Sigmoid colon (tissue), 6 donors: ENCODE measurements at regions not wholly inside any gene's neighbourhood (a gene's known extent, or its start where the extent isn't known, plus 50 kb on each side); places are given as distances from the start of the nearest gene placed in this dataset.

Source experiments
- DNase-seq: peaks from one replicate; pipeline ENCODE4 v3.0.0-alpha.2; 2019
- H3K27ac ChIP-seq, 4 donors: fragments of 200-600 bp; sonication (generic); one replicate each; pipeline ENCODE4 v1.5.1; 2016 to 2019; ENCODE audit warnings: mild to moderate bottlenecking in 1 of 4
- H3K27me3 ChIP-seq, 3 donors: fragments of 200-600 bp; sonication (generic); one replicate each; pipeline ENCODE4 v1.5.1; 2019; ENCODE audit warnings: mild to moderate bottlenecking in 1 of 3
- H3K36me3 ChIP-seq, 4 donors: fragments of 200-600 bp; sonication (generic); one replicate each; pipeline ENCODE4 v1.5.1; 2016 to 2019
- H3K4me1 ChIP-seq, 4 donors: fragments of 200-600 bp; sonication (generic); one replicate each; pipeline ENCODE4 v1.5.1; 2017 to 2019
- H3K4me3 ChIP-seq, 4 donors: fragments of 200-600 bp; sonication (generic); one replicate each; pipeline ENCODE4 v1.5.1; 2017 to 2019; ENCODE audit warnings: mild to moderate bottlenecking in 2 of 4, moderate library complexity in 1 of 4
- H3K9me3 ChIP-seq, 4 donors: fragments of 200-600 bp in 3 of 4; sonication (generic) in 3 of 4; one replicate each; pipeline versions ENCODE4 v1.5.1 to v1.6.1; 2013 to 2019
- EP300 ChIP-seq, 4 donors: sonication (generic); formaldehyde crosslinking; IDR thresholded peaks; one replicate each; pipeline ENCODE4 v1.6.1; 2017; ENCODE audit warnings: antibody characterized with exemption in 4 of 4
- POLR2A ChIP-seq, 2 donors: fragments of 450-650 bp; IDR thresholded peaks; one replicate each; pipeline ENCODE4 v1.6.1; 2016; ENCODE audit warnings: antibody characterized with exemption in 2 of 2, mild to moderate bottlenecking in 2 of 2, moderate library complexity in 2 of 2
- POLR2AphosphoS5 ChIP-seq, 4 donors: sonication (generic); formaldehyde crosslinking; IDR thresholded peaks; one replicate each; pipeline ENCODE4 v1.6.1; 2017; ENCODE audit warnings: antibody characterized with exemption in 4 of 4
- WGBS, 2 donors: extraction: QIAGEN DNeasy Blood & Tissue Kit; methylation state at CpG; one replicate each; pipeline ENCODE4 v1.1.7; 2013; 5-methylcytosine and 5-hydroxymethylcytosine counted together
- intact Hi-C: fragments of 100-400 bp; cut with DNase I; formaldehyde crosslinking; loops from one replicate; pipeline ENCODE4 v1.15.1; 2023
- TF ChIP-seq, protein P1 (sequence below), 4 experiments: fragments of 450-650 bp in 3 of 4; fragments of 200-600 bp in 1 of 4; IDR thresholded peaks; one replicate each; pipeline ENCODE4 v1.5.1; 2016 to 2019; ENCODE audit warnings: antibody characterized with exemption in 4 of 4, mild to moderate bottlenecking in 3 of 4, moderate library complexity in 2 of 4
- donor health status: healthy with polysubstance abuse.
- donor health status: healthy.

- Histone ChIP-seq H3K4me3 (no peak overlapping the region), H3K9me3 (peaks cover 0 to 11% (median 3%) of the 10 kb centered on the region in 4 donors), H3K27me3 (no peaks in the 10 kb centered on the region), H3K36me3 (no peaks in the 10 kb centered on the region), H3K27ac (no peak overlapping the region), H3K4me1 (no peaks in the 10 kb centered on the region)
- no peak for TF ChIP-seq POLR2AphosphoS5 (IDR thresholded peaks at IDR 0.05)
- no peak for TF ChIP-seq EP300 (IDR thresholded peaks at IDR 0.05)
- no peak for TF ChIP-seq POLR2A (IDR thresholded peaks at IDR 0.05)
- TF ChIP-seq, protein P1, sequence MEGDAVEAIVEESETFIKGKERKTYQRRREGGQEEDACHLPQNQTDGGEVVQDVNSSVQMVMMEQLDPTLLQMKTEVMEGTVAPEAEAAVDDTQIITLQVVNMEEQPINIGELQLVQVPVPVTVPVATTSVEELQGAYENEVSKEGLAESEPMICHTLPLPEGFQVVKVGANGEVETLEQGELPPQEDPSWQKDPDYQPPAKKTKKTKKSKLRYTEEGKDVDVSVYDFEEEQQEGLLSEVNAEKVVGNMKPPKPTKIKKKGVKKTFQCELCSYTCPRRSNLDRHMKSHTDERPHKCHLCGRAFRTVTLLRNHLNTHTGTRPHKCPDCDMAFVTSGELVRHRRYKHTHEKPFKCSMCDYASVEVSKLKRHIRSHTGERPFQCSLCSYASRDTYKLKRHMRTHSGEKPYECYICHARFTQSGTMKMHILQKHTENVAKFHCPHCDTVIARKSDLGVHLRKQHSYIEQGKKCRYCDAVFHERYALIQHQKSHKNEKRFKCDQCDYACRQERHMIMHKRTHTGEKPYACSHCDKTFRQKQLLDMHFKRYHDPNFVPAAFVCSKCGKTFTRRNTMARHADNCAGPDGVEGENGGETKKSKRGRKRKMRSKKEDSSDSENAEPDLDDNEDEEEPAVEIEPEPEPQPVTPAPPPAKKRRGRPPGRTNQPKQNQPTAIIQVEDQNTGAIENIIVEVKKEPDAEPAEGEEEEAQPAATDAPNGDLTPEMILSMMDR (IDR thresholded peaks at IDR 0.05), result no peak
- 81 to 85% methylated on average over 11 of the region's 11 CpGs for WGBS, 2 donors
- DNase-seq, result no peak
- intact Hi-C loops, result no loop called here
Observed at GRCh38 chr17:5780476-5780875, 196.2 kb upstream of the NLRP1 start.

- Histone ChIP-seq H3K4me3 (no peak overlapping the region), H3K9me3 (peaks cover 0 to 11% (median 3%) of the 10 kb centered on the region in 4 donors), H3K27ac (no peak overlapping the region), H3K36me3 (no peaks in the 10 kb centered on the region), H3K4me1 (no peaks in the 10 kb centered on the region), H3K27me3 (no peaks in the 10 kb centered on the region)
- intact Hi-C loops, result no loop called here
- DNase-seq, result no peak
- 30 to 64% methylated on average over 13 of the region's 13 CpGs for WGBS, 2 donors
- TF ChIP-seq EP300 (IDR thresholded peaks at IDR 0.05) (no peak), POLR2AphosphoS5 (IDR thresholded peaks at IDR 0.05) (no peak), POLR2A (IDR thresholded peaks at IDR 0.05) (no peak)
- TF ChIP-seq, protein P1 (IDR thresholded peaks at IDR 0.05), result no peak
Observed at GRCh38 chr17:5781236-5781927, 197.1 kb upstream of the NLRP1 start.

DNA sequence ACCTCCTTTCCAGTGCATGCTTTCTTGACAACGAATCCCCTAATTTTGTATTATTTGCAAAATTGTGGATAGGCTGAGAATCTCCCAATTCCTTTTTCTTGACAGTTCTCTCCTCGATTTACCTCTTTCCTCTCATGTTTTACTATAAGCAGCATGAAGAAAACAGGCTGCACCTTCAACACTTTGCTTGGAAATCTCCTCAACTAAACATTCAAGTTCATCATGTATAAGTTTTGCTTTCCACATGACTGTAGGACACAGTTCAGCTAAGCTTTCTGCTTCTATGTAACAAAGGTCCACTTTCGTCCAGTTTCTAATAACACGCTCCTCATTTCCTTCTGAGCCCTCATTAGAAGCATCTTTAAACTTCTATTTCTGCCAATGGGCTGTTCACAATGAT lies 199.0 kb upstream of the NLRP1 start:
- intact Hi-C loops, result no loop called here
- DNase-seq, result no peak
- Histone ChIP-seq H3K27ac (no peak overlapping the region), H3K27me3 (no peaks in the 10 kb centered on the region), H3K4me1 (no peaks in the 10 kb centered on the region), H3K9me3 (peaks cover 0 to 11% (median 3%) of the 10 kb centered on the region in 4 donors), H3K36me3 (no peaks in the 10 kb centered on the region), H3K4me3 (no peak overlapping the region)
- TF ChIP-seq EP300 (IDR thresholded peaks at IDR 0.05), result no peak
- TF ChIP-seq POLR2A (IDR thresholded peaks at IDR 0.05), result no peak
- TF ChIP-seq, protein P1 (IDR thresholded peaks at IDR 0.05), result no peak
- no peak for TF ChIP-seq POLR2AphosphoS5 (IDR thresholded peaks at IDR 0.05)
- 80 to 86% methylated on average over 4 of the region's 4 CpGs for WGBS, 2 donors

DNA sequence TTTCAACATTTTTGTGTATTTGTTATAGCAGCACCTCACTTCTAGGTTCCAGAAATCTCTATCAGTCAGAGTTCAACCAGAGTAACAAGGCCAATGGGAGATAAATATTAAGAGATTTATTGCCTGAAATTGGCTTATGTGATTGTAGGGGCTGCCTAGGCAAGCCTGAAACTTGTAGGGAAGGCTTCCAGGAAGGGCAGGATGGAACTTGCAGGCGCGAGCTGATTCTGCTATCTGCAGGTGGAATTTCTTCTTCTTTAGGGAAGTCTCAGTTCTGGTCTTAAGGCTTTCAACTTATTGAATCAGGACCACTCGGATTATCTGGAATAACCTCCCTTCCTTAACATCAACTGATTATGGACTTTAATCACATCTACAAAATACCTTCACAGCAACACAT lies 199.5 kb upstream of the NLRP1 start:
- no peaks in the 10 kb centered on the region for H3K4me1 ChIP-seq
- intact Hi-C loops, result no loop called here
- TF ChIP-seq POLR2AphosphoS5 (IDR thresholded peaks at IDR 0.05), result no peak
- no peak for TF ChIP-seq EP300 (IDR thresholded peaks at IDR 0.05)
- TF ChIP-seq, protein P1 (IDR thresholded peaks at IDR 0.05), result no peak
- no peak for TF ChIP-seq POLR2A (IDR thresholded peaks at IDR 0.05)
- no peaks in the 10 kb centered on the region for H3K27me3 ChIP-seq
- DNase-seq, result no peak
- 49 to 90% methylated on average over 3 of the region's 3 CpGs for WGBS, 2 donors
- H3K9me3 ChIP-seq, result peaks cover 0 to 11% (median 3%) of the 10 kb centered on the region in 4 donors
- no peak overlapping the region for H3K4me3 ChIP-seq
- no peak overlapping the region for H3K27ac ChIP-seq
- H3K36me3 ChIP-seq, result no peaks in the 10 kb centered on the region

DNA sequence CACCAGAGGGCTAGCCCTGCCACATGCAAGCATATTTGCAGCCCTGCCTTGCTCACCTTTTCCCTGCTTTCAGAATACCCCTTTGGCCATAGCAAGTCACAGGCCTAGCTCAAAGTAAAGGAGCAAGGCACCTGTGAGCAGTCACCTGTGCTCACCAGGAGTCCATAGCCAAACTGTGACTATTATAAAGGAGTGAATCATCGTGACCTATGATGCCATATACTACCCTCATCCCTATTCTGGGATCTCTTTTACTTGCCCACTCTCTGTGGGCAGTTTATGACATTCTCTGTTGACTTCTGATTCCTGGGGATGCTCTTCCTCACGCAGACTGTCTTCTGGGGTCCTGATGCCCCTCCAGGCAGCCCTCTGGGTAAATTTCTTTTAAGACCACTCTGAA lies 200.5 kb upstream of the NLRP1 start:
- Histone ChIP-seq H3K9me3 (peaks cover 0 to 11% (median 3%) of the 10 kb centered on the region in 4 donors), H3K27me3 (peaks cover 0 to 5% (median 0%) of the 10 kb centered on the region in 3 donors)
- 53 to 88% methylated on average over 2 of the region's 2 CpGs for WGBS, 2 donors

More for the DNA sequence above, 200.5 kb upstream of the NLRP1 start:
- Histone ChIP-seq H3K36me3 (no peaks in the 10 kb centered on the region), H3K4me3 (no peak overlapping the region), H3K4me1 (no peaks in the 10 kb centered on the region), H3K27ac (no peak overlapping the region)
- intact Hi-C loops, result no loop called here
- TF ChIP-seq EP300 (IDR thresholded peaks at IDR 0.05) (no peak), POLR2AphosphoS5 (IDR thresholded peaks at IDR 0.05) (no peak), POLR2A (IDR thresholded peaks at IDR 0.05) (no peak)
- TF ChIP-seq, protein P1 (IDR thresholded peaks at IDR 0.05), result no peak
- no peak for DNase-seq
